ENCODE measurements at regions not wholly inside any gene's neighbourhood (a gene's known extent, or its start where the extent isn't known, plus 50 kb on each side); places are given as distances from the start of the nearest gene placed in this dataset.

DNA sequence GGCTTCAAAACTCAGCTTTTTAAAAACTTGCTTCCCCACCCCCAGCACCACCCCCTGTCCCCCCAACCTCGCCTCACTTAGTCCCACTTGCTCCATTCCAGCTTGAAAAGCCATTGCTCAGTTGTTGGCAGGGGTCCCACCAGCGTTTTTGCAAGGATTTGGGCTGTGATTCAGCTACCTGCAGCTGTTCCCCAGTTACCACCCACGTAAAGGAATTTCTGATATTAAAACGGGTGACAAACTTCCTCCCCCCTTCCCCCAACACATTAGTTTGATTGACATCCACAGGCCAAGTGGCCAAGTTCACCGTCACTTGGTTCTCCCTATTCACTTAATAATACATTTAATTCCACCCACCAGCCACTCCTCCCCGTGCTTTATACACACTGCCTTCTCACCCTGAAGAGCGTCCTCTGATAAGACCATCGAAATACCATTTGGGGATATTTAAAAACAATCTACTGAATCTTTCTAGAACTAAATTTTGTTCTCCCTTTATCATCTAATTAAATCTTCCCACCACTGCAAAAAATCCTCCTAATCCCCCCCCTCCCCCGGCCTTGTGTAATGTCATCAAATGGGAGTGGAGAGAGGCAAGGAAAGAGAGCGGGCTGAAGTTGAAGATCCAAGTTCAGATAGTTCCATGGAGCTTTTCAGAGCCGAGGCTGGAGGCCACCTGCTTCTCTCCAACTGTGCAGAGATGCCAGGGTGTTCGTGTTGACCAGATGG lies 55.1 kb downstream of the SOX9 start:
- H3K4me3 Mint-ChIP-seq: no peak overlapping the region
- ATAC-seq (no peak), DNase-seq (no peak)
- ChIA-PET CTCF (no interaction called here), POLR2A (no interaction called here)
- no peak overlapping the region for H3K27ac Mint-ChIP-seq
- H3K4me1 Mint-ChIP-seq: no peaks in the 10 kb centered on the region
- intact Hi-C loops (cut with DNase I, micrococcal nuclease): no loop called here
- no peaks in the 10 kb centered on the region for H3K27me3 Mint-ChIP-seq
- no peaks in the 10 kb centered on the region for H3K9me3 Mint-ChIP-seq (ENCODE audit: low read depth)
- no peaks in the 10 kb centered on the region for H3K36me3 Mint-ChIP-seq (ENCODE audit: low read depth)

DNA sequence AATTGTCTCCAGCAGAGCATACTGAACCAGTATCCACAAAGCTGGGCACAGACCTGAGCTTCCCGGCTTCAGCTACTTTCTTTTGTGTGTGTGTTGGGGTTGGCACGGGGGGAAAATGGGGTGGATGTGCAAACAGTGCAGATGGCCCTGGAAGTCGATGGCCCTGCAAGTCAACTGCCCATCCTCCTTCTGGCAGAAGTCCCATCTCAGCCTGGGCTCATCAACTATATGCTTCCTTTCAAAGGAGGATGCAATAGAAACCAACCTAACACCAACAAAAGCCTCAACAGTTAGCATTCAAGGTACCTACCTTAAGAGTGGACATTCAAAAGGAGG lies 55.7 kb downstream of the SOX9 start:
- Mint-ChIP-seq H3K9me3 (ENCODE audit: low read depth) (peaks cover 4% of the 10 kb centered on the region), H3K27ac (no peak overlapping the region), H3K27me3 (no peaks in the 10 kb centered on the region), H3K4me3 (no peak overlapping the region), H3K4me1 (no peaks in the 10 kb centered on the region), H3K36me3 (ENCODE audit: low read depth) (no peaks in the 10 kb centered on the region)
- intact Hi-C loops (cut with DNase I, micrococcal nuclease): no loop called here
- ATAC-seq: no peak
- CTCF ChIA-PET: no interaction called here
- POLR2A ChIA-PET: no interaction called here
- no peak for DNase-seq

DNA sequence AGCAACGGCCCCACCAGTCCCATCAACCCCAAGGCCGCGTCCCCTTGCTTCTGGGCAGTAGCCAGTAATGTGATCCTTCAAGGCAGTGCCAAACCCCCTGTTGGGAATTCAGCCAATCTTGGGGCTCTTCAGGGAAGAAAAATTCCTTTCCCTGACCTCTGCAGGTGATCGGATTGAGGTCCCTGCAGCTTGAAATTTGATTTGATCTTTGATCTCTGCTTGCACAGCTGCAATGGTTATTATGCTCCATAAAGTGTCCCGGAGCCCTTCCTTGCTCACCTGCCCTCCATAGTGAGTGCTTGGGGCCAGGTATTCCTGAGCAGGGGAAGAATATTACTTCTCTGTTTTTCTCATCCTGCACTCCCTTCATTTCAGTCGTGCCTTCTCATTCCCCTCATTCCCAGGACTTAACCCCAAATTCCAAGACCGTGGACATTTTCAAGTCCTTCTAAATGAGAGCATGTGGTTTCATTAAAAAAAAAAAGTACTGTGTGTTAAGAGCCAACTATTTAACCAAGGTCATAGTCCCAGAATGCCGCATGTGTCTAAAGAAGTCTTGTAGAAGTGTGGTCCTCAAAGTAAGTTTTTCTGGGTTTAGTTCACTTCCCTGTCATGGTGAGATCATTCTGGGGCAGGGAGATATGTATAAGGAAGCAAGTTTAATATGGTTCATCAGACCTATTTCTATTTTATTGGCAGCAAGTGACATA lies 56.3 kb downstream of the SOX9 start:
- no peaks in the 10 kb centered on the region for H3K36me3 Mint-ChIP-seq (ENCODE audit: low read depth)
- ChIA-PET CTCF (no interaction called here), POLR2A (no interaction called here)
- H3K4me3 Mint-ChIP-seq: no peak overlapping the region
- DNase-seq: no peak
- intact Hi-C loops (cut with DNase I, micrococcal nuclease): no loop called here
- no peak for ATAC-seq
- no peaks in the 10 kb centered on the region for H3K4me1 Mint-ChIP-seq
- no peak overlapping the region for H3K27ac Mint-ChIP-seq
- H3K27me3 Mint-ChIP-seq: no peaks in the 10 kb centered on the region
- H3K9me3 Mint-ChIP-seq (ENCODE audit: low read depth): peaks cover 4% of the 10 kb centered on the region

DNA sequence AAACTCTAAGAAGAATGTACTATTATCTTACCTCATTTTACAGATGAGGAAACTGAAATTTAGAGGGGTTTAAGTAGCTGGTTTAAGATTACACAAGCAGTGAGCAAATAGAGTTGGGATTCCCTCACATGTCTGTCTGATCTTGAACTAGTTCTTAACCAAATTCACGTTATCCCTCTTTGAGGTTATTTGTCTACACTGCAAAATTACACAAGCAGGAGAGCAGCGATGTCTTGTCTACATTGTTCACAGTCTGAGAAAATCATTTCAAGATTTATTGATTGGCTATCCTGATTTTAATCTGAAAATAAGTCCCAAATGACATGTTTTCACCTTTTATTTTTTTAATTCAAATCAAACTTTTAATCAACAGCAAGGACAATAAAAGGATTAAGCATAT lies 56.9 kb downstream of the SOX9 start:
- intact Hi-C loops (cut with DNase I, micrococcal nuclease): no loop called here
- Mint-ChIP-seq H3K27me3 (no peaks in the 10 kb centered on the region), H3K9me3 (ENCODE audit: low read depth) (peaks cover 4% of the 10 kb centered on the region), H3K4me1 (no peaks in the 10 kb centered on the region), H3K36me3 (ENCODE audit: low read depth) (no peaks in the 10 kb centered on the region), H3K27ac (no peak overlapping the region), H3K4me3 (no peak overlapping the region)
- ChIA-PET CTCF (no interaction called here), POLR2A (no interaction called here)
- no peak for ATAC-seq
- no peak for DNase-seq

DNA sequence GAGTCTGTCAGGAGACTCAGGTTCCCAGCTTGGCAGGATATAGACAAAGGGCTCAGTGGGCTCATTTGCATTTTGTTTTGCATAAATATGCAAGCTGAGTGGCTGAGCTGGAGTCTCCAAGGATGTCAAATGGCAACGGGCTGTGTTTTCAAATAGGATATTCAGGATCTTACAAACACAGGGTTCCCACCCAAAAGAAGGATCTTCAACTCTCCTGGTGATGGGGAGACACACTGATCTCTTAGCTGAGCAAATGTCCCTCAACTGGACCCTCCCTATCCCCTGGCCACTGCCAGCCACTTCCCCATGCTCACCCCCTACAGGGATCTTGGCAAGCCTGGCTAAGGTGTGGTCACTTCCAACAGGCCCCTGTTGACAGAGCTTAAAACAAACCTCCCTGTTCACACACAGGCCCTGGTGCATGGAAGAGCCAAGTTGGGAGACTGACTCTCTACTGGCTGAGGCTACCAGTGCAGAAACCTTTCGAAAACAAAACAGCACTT lies 61.6 kb downstream of the SOX9 start:
- ATAC-seq (no peak), DNase-seq (no peak)
- no peak overlapping the region for H3K4me3 Mint-ChIP-seq
- H3K36me3 Mint-ChIP-seq (ENCODE audit: low read depth): no peaks in the 10 kb centered on the region
- intact Hi-C loops (cut with DNase I, micrococcal nuclease): loop anchor here in 1 of 2 experiments (5.0 kb wide), 1 partner anchor 50 kb away; no protein-coding TSS in a partner anchor
- H3K27me3 Mint-ChIP-seq: no peaks in the 10 kb centered on the region
- no peak overlapping the region for H3K27ac Mint-ChIP-seq
- CTCF ChIA-PET: no interaction called here
- POLR2A ChIA-PET: no interaction called here
- H3K4me1 Mint-ChIP-seq: no peaks in the 10 kb centered on the region
- peaks cover 7% of the 10 kb centered on the region for H3K9me3 Mint-ChIP-seq (ENCODE audit: low read depth)

DNA sequence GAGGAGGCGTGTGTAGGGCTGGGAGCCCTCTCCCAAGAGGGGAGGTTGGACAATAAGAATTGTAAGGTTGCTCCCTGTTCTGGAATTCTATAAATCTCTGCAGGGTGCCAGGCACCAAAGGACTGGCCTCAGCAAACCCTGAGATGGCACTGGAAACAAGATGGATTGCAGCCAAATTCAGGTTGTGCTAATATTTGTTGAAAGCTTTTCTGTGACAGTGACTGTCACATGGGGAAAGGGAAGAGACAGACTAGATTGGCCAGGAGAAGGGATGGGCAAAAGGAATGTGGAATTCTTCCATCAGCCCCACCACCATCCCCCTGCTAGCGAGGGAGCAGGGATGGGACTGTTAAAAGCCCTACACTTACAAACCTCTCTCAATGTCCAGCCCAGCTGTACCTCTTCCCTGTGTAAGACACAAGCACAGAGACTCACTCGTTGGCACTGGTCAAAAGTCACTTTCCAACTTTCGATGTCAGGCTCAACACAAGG lies 62.4 kb downstream of the SOX9 start:
- ChIA-PET POLR2A (no interaction called here), CTCF (interaction anchor here (0.6 kb wide), 1 partner anchor 126 kb away, joined by 3 read pairs; no protein-coding TSS in a partner anchor)
- Mint-ChIP-seq H3K27me3 (no peaks in the 10 kb centered on the region), H3K9me3 (ENCODE audit: low read depth) (peaks cover 7% of the 10 kb centered on the region), H3K27ac (no peak overlapping the region), H3K36me3 (ENCODE audit: low read depth) (no peaks in the 10 kb centered on the region), H3K4me3 (no peak overlapping the region), H3K4me1 (no peaks in the 10 kb centered on the region)
- intact Hi-C loops (cut with DNase I, micrococcal nuclease): loop anchor here in 1 of 2 experiments (5.0 kb wide), 1 partner anchor 51 kb away; no protein-coding TSS in a partner anchor
- ATAC-seq (no peak), DNase-seq (no peak)

DNA sequence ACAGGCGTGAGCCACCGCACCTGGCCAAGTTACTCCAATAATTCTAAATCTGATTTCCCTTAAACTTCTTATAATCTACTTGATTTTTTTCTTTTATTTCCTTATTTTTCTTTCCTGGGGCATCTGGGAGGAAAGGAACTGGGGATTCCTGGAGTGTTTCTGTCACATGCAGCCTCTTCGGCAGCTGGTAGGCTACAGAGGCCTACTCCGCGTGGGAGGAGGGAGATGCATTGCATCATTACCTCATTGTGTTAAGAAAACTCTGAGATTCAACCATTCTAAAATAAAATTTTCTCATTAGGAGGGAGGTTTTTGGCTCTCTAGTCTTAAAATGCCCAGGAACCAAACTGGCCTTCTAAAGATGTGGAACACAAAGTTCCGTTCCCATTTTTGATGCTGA lies 64.0 kb downstream of the SOX9 start:
- intact Hi-C loops (cut with DNase I, micrococcal nuclease): loop anchor here in 1 of 2 experiments (5.0 kb wide), 1 partner anchor 53 kb away; no protein-coding TSS in a partner anchor
- Mint-ChIP-seq H3K27ac (no peak overlapping the region), H3K27me3 (no peaks in the 10 kb centered on the region), H3K9me3 (ENCODE audit: low read depth) (peaks cover 7% of the 10 kb centered on the region), H3K4me1 (no peaks in the 10 kb centered on the region), H3K36me3 (ENCODE audit: low read depth) (no peaks in the 10 kb centered on the region), H3K4me3 (no peak overlapping the region)
- ATAC-seq (no peak), DNase-seq (no peak)
- ChIA-PET CTCF (no interaction called here), POLR2A (no interaction called here)

DNA sequence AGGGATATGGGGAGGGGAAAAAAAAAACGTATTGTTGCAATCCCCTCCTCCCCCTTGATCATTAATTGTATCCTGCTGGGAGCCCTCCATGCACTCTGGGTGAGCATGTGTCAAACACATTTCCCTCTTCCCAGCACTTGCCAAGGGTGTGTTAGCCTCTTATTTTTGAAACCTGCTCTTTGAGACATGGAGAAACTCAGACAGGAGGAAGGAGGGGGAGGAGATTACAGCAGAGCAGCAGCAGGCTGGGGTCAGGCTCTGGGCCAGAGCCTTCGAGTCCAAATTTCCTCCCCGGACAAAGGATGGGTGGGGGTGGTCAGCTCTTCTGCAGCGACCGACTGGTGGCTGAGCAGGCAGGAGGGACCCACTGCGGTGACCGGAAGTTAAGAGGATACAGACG lies 64.7 kb downstream of the SOX9 start:
- Mint-ChIP-seq H3K9me3 (ENCODE audit: low read depth) (peaks cover 9% of the 10 kb centered on the region), H3K27ac (no peak overlapping the region), H3K4me1 (no peaks in the 10 kb centered on the region), H3K36me3 (ENCODE audit: low read depth) (no peaks in the 10 kb centered on the region), H3K4me3 (no peak overlapping the region), H3K27me3 (no peaks in the 10 kb centered on the region)
- DNase-seq: no peak
- ChIA-PET POLR2A (no interaction called here), CTCF (interaction anchor here (0.7 kb wide), 1 partner anchor 17 kb away, joined by 3 read pairs; no protein-coding TSS in a partner anchor)
- ATAC-seq: no peak
- intact Hi-C loops (cut with DNase I, micrococcal nuclease): no loop called here

DNA sequence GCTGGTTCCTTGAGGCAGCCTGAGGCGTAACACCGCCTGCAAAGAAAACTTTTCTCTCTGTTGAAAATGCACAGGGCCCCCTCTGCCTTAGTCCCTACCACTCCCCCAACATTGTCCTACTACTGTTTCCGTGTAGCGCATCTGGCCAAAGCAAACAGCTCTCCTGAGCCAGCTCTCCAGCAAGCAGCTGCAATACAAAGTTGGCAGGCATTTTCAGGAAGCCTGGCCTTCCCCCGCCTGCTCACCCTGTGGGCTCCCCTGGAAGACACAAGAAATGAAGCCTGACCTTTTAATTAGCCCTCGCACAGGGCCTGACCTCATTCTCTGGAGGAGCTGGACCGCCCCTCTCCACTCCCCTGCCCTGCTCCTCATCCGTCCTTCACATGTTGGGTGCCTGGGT lies 66.7 kb downstream of the SOX9 start:
- no peak for ATAC-seq
- POLR2A ChIA-PET: no interaction called here
- intact Hi-C loops (cut with DNase I, micrococcal nuclease): no loop called here

DNA sequence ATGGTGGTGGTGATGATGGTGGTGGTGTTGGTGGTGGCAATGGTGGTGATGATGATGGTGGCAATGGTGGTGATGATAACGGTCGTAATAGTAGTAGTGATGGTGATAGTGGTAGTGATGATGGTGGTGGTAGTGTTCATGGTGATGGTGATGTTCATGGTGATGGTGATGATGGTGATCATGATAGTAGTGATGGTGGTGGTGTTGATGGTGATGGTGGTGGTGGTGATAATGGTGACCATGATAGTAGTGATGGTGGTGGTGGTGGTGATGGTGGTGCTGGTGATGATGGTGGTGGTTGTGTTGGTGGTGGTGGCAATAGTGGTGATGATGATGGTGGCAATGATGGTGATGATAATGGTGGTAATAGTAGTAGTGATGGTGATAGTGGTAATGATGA lies 68.0 kb downstream of the SOX9 start:
- ChIA-PET CTCF (no interaction called here), POLR2A (no interaction called here)
- H3K27me3 Mint-ChIP-seq: no peaks in the 10 kb centered on the region
- no peaks in the 10 kb centered on the region for H3K4me1 Mint-ChIP-seq
- ATAC-seq (no peak), DNase-seq (no peak)
- H3K4me3 Mint-ChIP-seq: no peak overlapping the region
- H3K27ac Mint-ChIP-seq: no peak overlapping the region
- intact Hi-C loops (cut with DNase I, micrococcal nuclease): no loop called here
- no peaks in the 10 kb centered on the region for H3K36me3 Mint-ChIP-seq (ENCODE audit: low read depth)
- peaks cover 2% of the 10 kb centered on the region for H3K9me3 Mint-ChIP-seq (ENCODE audit: low read depth)

More for the DNA sequence above, 66.7 kb downstream of the SOX9 start:
- Mint-ChIP-seq H3K36me3 (ENCODE audit: low read depth) (no peaks in the 10 kb centered on the region), H3K9me3 (ENCODE audit: low read depth) (peaks cover 5% of the 10 kb centered on the region), H3K27ac (no peak overlapping the region), H3K4me3 (no peak overlapping the region), H3K4me1 (no peaks in the 10 kb centered on the region), H3K27me3 (no peaks in the 10 kb centered on the region)
- CTCF ChIA-PET: no interaction called here
- no peak for DNase-seq

DNA sequence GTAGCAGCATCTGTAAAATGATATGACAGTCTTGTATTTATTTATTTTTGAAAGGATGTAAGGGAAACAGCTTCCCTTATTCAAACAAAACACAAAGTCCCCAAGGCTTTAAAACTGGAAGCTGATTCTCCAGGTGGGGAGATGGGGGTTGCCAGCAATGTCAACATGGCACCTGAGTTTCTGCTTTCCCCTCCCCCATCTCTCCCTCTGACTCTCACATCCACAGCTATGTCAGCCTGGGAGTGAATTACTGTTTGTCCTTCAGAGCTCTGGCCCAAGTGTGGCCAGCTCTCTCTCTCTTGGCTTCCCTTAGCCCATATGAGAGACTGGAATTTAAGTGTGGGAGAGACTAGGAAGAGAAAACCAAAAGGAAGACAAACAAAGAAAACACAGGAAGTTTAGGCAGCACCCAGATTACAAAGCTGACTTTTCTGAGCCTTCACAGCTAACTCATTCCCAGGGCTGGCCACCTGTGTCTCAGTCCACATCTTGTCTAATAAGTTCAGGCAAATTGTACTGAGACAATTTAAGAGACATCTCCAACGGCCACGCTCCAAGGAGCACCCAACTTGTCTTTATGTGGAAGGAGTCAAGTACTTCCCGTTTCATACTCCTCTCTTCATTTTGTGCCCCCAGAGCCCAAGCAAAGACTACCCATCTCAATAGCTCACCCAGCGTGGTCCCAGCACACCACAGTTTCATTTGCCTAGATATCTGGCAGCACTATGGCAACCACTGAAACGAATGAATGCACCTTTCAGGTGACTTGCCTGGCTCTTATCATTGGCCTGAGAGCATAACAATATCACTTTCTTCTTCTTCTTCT lies 69.2 kb downstream of the SOX9 start:
- Mint-ChIP-seq H3K27ac (no peak overlapping the region), H3K36me3 (ENCODE audit: low read depth) (no peaks in the 10 kb centered on the region), H3K4me1 (no peaks in the 10 kb centered on the region), H3K9me3 (ENCODE audit: low read depth) (peaks cover 2% of the 10 kb centered on the region), H3K27me3 (no peaks in the 10 kb centered on the region), H3K4me3 (no peak overlapping the region)
- DNase-seq (no peak), ATAC-seq (no peak)
- intact Hi-C loops (cut with DNase I, micrococcal nuclease): no loop called here
- CTCF ChIA-PET: no interaction called here
- POLR2A ChIA-PET: no interaction called here

Data from activated CD4-positive, alpha-beta T cell treated with anti-CD3 and anti-CD28 coated beads for 36 hours (primary cell).